Activated CD4-positive, alpha-beta T cell treated with anti-CD3 and anti-CD28 coated beads, Interleukin-2, amount 10 ng/mL, durations not matched to agents 24 days and 14 days (primary cell): ENCODE measurements at regions not wholly inside any gene's neighbourhood (a gene's known extent, or its start where the extent isn't known, plus 50 kb on each side); places are given as distances from the start of the nearest gene placed in this dataset.

Source experiments
- DNase-seq: peaks from one replicate; pipeline ENCODE4 v3.0.0; 2022
- H3K27ac Mint-ChIP-seq: one replicate; pipeline ENCODE4 v1.8.0; 2022; ENCODE audit warnings: mild to moderate bottlenecking, mixed read lengths
- H3K27me3 Mint-ChIP-seq: one replicate; pipeline ENCODE4 v1.8.0; 2022; ENCODE audit warnings: mixed read lengths
- H3K36me3 Mint-ChIP-seq: one replicate; pipeline ENCODE4 v1.8.0; 2022; ENCODE audit warnings: low read depth, mild to moderate bottlenecking, mixed read lengths
- H3K4me1 Mint-ChIP-seq: one replicate; pipeline ENCODE4 v1.8.0; 2021; ENCODE audit warnings: mixed read lengths
- H3K4me3 Mint-ChIP-seq: one replicate; pipeline ENCODE4 v1.8.0; 2022; ENCODE audit warnings: mild to moderate bottlenecking, moderate library complexity, mixed read lengths
- H3K9me3 Mint-ChIP-seq: one replicate; pipeline ENCODE4 v1.8.0; 2021; ENCODE audit warnings: mixed read lengths
- intact Hi-C: fragments of 100-400 bp; cut with micrococcal nuclease; formaldehyde crosslinking; loops from one replicate; pipeline ENCODE4 v1.15.1; 2023

DNA sequence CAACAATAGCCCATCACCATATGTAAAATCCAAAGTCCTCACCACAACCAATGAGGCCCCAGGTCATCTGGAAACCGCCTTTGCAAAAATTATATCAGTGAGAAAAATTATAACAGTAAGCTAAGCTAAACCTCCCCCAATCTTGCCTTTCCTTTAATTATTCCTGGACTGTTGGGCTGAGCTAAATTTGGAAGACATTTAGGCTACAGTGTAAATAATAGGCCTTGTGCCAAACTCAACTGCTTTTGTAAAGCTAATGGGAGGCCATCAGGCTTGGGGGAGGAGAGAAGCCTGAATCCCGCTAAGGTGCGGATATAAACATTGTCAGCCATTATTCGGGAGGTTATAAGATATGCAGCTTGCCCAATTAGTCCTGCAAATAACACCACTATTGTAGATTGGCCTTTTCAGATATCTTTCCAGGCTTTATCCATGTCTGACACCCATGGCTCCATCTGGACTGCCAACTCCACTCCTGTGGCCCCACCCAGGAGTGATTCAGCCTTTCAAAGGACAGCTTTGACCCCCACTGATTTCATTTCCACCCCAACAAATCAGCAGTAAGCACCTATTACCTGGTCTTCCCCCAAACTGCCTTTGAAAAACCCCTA, 53.0 kb upstream of the CA12 start:
- H3K27me3 Mint-ChIP-seq = no peaks in the 10 kb centered on the region
- no peak for DNase-seq
- intact Hi-C loops = no loop called here
- H3K36me3 Mint-ChIP-seq = no peaks in the 10 kb centered on the region
- H3K27ac Mint-ChIP-seq = no peak overlapping the region
- peaks cover 11% of the 10 kb centered on the region for H3K4me1 Mint-ChIP-seq
- no peaks in the 10 kb centered on the region for H3K9me3 Mint-ChIP-seq
- H3K4me3 Mint-ChIP-seq = no peak overlapping the region

DNA sequence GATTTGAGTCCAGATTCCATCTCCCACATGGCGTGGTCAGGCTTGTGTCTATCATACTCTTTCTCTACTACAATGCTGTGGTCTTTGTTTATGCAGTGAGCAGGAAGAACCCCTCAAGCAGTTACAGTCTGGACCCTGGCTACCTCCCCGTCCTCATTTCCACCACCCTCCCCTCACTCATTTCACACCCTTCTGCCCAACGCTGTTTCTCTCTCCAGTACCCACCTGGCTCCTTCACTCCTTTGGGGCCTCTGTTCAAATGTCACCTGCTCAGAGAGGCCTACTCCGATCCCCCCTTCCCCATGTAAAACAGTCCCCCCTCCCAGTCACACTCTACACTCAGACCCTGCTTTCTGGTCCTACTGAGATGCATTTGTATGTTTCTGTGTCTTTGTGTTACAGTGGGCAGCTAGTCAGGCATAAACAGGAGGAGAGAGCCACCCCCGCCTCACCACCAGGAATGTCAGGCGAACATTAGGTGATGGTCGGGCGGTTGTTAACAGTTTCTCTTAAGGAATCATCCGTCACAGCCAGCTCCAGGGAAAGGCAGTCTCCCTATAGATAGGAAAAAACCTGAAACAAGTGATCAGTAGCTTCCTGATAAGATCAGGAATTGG, 53.7 kb upstream of the CA12 start:
- Mint-ChIP-seq H3K4me1 (peaks cover 17% of the 10 kb centered on the region), H3K27ac (no peak overlapping the region), H3K9me3 (no peaks in the 10 kb centered on the region), H3K36me3 (no peaks in the 10 kb centered on the region), H3K4me3 (no peak overlapping the region), H3K27me3 (no peaks in the 10 kb centered on the region)
- intact Hi-C loops = no loop called here
- DNase-seq = no peak

DNA sequence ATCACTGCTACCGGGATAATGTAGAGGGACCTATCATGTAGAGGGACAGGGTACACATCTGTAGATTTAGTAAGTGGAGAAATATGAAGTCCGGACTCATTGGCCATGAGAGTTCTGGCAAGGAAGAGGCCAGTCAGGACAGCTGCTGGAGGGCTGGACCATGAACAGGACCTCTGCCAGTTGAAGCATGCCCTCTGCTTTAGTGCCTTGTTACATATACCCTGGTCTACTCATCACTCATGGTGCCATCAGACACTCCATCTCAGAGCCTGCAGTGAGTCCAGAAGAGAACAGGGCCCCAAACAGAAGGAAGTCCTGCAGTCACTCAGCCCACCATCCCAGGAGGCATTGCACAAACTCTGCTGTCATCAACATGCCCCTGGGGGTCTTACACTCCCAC, 54.7 kb upstream of the CA12 start:
- Mint-ChIP-seq H3K4me3 (peak overlapping the region; percentile 49), H3K27ac (peak overlapping the region; percentile 79), H3K9me3 (peaks cover 2% of the 10 kb centered on the region), H3K4me1 (peaks cover 25% of the 10 kb centered on the region), H3K27me3 (no peaks in the 10 kb centered on the region), H3K36me3 (no peaks in the 10 kb centered on the region)
- DNase-seq = no peak
- intact Hi-C loops = no loop called here

DNA sequence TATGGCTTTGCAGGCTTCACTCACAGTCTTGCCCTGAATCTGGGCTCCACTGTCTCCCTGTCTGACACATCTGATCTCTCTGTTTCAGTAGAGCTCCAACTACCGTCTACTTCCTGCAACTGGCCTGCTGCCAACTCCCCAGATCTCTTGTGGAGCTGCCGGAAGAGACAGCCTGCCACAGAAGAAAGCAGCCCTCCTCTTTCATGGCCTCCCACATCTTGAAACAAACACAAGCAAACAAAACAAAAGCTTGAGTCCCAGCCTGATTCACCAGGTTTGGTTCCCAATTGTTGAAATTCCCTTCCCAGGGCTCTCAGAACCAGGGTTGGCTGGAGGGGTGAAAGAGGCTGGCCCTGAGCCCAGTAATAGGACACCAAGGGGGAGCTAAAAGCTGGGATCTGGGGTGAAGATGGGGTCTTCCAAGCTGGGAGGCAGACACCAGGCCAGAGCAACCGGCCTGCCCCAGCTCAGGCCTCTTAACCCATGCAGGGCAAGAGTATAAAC, 55.3 kb upstream of the CA12 start:
- Mint-ChIP-seq H3K27me3 (no peaks in the 10 kb centered on the region), H3K4me3 (peak overlapping the region; percentile 49), H3K36me3 (no peaks in the 10 kb centered on the region), H3K4me1 (peaks cover 25% of the 10 kb centered on the region), H3K9me3 (peaks cover 3% of the 10 kb centered on the region), H3K27ac (peak overlapping the region; percentile 79)
- peak; percentile 92 for DNase-seq
- intact Hi-C loops = no loop called here

DNA sequence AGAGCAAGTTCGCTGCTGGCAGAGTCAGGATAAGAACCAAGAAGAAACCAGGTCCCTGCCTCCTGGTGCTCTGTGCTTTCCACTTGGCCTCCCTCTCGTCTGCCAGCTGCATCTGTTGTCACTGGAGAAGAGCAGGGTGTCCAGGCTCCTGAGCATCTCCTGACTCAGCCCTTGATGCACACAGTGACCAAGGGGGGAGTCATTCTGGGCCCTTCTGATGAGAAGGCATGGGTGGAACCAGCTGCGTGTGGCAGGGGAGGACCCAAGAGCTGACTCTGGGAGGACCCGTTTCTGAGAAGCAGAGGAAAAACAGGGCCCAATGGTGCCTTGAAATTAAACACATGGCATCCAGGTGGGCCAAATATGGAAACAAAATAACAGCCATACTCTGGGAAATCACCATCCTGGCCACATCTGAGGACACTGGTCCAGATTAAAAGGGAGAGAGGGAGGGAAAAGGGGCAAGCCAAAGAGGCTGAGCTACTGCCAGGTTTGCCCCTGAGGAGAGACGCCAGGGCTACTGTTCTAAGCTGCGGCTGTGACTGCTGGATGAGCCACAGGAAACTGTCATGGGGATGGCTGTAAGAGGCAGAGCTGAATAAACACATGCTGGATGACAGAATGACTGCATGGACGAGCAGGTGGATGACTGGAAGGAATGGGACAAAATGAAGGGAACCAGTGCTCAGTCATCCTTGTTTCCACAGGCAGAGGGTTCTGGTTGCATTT, 58.1 kb upstream of the CA12 start:
- DNase-seq = no peak
- H3K36me3 Mint-ChIP-seq = no peaks in the 10 kb centered on the region
- H3K27me3 Mint-ChIP-seq = peaks cover 5% of the 10 kb centered on the region
- H3K4me1 Mint-ChIP-seq = peaks cover 25% of the 10 kb centered on the region
- no peak overlapping the region for H3K4me3 Mint-ChIP-seq
- peaks cover 3% of the 10 kb centered on the region for H3K9me3 Mint-ChIP-seq
- intact Hi-C loops = no loop called here
- H3K27ac Mint-ChIP-seq = peak overlapping the region; percentile 19

DNA sequence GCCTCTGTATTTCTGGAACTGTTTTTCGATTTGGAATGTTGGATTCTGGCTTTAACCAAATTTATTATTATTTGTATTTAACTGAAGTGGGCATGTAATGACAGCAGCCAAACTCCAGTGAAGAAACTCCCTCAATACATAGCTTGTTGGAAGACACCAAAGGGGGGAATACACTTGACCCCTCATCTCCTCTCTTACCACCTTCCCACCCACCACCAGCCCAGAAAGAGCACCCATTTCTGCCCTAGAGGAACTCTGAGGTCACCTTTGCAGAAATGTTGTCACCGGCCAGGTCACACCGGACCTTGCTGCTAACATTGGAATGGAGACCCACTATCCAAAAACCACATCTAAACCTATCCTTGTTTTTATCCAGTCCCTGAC, 58.6 kb upstream of the CA12 start:
- intact Hi-C loops = no loop called here
- H3K4me1 Mint-ChIP-seq = peaks cover 25% of the 10 kb centered on the region
- peaks cover 3% of the 10 kb centered on the region for H3K9me3 Mint-ChIP-seq
- peaks cover 5% of the 10 kb centered on the region for H3K27me3 Mint-ChIP-seq
- no peaks in the 10 kb centered on the region for H3K36me3 Mint-ChIP-seq
- no peak for DNase-seq
- H3K27ac Mint-ChIP-seq = peak overlapping the region; percentile 32
- no peak overlapping the region for H3K4me3 Mint-ChIP-seq

DNA sequence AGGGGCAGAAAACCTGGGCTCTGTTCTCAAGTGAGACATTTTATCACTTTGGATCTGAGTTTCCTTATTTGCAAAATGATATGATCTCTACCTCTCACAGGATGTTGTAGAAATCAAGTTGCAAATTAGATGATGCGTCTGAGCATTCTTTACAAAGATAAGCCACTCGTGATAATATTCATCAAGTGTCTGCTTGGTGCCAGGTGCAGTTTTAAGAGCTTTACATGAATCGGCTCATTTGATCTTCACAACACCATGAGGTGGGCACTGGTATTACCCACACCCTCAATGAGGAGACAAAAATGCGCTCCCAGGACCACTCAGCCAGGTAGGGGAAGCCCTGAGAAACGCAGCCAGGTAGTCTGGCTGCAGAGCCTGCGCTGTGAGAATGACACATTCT, 59.1 kb upstream of the CA12 start:
- Mint-ChIP-seq H3K27ac (peak overlapping the region; percentile 32), H3K9me3 (peaks cover 3% of the 10 kb centered on the region), H3K36me3 (no peaks in the 10 kb centered on the region), H3K27me3 (peaks cover 5% of the 10 kb centered on the region), H3K4me1 (peaks cover 25% of the 10 kb centered on the region), H3K4me3 (no peak overlapping the region)
- intact Hi-C loops = no loop called here
- no peak for DNase-seq

DNA sequence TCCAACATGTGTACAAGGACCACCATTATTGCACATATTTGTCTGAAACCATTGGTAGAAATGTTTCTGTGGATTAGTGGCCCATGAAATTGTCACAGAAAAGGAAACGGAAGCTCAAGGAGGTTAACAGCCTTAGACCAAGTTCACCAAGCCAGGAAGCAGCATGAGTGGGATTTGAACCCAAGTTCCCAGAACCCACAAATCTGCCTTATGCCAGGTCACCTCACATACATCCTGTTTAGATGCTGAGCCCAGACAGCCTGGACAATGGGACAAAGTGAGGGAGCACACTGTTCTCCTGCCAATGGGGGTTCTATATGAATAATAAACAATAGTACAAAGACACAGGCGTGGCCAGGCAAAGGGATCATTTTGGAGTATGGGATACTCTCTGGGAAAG, 59.6 kb upstream of the CA12 start:
- intact Hi-C loops = no loop called here
- H3K36me3 Mint-ChIP-seq = no peaks in the 10 kb centered on the region
- H3K4me1 Mint-ChIP-seq = peaks cover 28% of the 10 kb centered on the region
- peaks cover 5% of the 10 kb centered on the region for H3K27me3 Mint-ChIP-seq
- peaks cover 3% of the 10 kb centered on the region for H3K9me3 Mint-ChIP-seq
- no peak overlapping the region for H3K27ac Mint-ChIP-seq
- DNase-seq = no peak
- H3K4me3 Mint-ChIP-seq = no peak overlapping the region

DNA sequence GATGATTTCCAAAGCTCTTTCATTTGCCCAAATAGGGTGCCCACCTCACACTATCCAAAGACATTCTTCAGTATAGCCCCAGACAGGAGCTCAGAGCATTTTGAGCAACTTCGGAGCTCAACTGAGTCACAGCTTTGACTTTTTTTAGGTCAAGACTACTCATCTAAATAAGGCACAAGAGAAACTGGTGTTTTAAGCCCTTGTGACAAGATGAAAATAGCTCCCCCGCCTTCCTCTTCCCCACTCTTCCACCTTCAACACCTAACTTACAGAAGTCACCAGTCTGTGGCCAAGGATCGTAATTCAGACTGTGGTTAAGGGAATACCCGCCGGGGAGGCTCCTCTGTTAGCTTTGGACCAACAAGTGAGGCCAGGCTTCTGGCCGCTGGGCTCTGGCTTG, 60.4 kb upstream of the CA12 start:
- intact Hi-C loops = no loop called here
- Mint-ChIP-seq H3K9me3 (peaks cover 3% of the 10 kb centered on the region), H3K36me3 (no peaks in the 10 kb centered on the region), H3K27me3 (peaks cover 5% of the 10 kb centered on the region), H3K4me1 (peaks cover 23% of the 10 kb centered on the region), H3K27ac (no peak overlapping the region), H3K4me3 (no peak overlapping the region)
- DNase-seq = no peak

DNA sequence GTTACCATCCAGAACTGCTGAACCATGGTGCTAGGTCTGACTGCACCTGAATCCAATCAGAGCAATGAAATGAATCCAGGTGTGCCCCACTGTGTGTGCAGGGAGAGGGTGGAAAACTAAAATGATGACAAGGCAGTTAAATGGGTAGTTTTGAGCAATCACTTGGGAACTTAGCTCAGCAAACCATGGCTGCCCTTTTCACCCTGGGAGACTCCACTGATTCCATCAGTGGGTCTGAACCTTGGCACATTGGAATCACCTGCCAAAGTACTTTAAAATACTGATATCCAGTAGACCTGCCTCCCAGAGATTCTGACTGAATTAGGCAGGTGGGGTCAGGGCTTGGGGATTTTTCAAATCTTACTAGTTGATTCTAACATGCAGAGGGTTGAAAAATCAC, 59.8 kb upstream of the USP3 start:
- Mint-ChIP-seq H3K4me1 (peaks cover 19% of the 10 kb centered on the region), H3K27ac (no peak overlapping the region), H3K27me3 (peaks cover 9% of the 10 kb centered on the region), H3K4me3 (no peak overlapping the region), H3K36me3 (no peaks in the 10 kb centered on the region), H3K9me3 (peaks cover 3% of the 10 kb centered on the region)
- intact Hi-C loops = no loop called here
- DNase-seq = no peak

DNA sequence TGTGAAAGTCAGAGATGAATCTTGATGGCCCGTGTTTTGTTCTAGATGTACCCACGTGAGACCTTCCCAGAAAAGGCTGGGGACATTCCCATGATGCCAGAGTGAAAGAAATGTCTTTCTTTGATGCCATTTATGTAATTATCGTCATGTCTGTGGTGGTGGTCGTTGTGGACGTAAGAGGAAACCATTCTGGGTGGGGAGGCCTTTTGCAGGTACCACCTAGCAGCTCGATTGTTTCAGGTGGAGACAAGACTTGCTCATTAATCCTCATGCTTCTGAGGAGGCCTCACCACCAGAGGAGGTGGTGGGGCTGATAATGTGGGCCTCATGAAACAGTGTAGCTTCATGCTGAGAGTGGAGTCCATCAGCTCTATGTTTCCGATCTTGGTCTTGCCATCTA, 58.1 kb upstream of the USP3 start:
- peak; percentile 60 for DNase-seq
- Mint-ChIP-seq H3K9me3 (peaks cover 2% of the 10 kb centered on the region), H3K27ac (no peak overlapping the region), H3K27me3 (peaks cover 9% of the 10 kb centered on the region), H3K4me3 (no peak overlapping the region), H3K36me3 (no peaks in the 10 kb centered on the region), H3K4me1 (peaks cover 4% of the 10 kb centered on the region)
- intact Hi-C loops = no loop called here

DNA sequence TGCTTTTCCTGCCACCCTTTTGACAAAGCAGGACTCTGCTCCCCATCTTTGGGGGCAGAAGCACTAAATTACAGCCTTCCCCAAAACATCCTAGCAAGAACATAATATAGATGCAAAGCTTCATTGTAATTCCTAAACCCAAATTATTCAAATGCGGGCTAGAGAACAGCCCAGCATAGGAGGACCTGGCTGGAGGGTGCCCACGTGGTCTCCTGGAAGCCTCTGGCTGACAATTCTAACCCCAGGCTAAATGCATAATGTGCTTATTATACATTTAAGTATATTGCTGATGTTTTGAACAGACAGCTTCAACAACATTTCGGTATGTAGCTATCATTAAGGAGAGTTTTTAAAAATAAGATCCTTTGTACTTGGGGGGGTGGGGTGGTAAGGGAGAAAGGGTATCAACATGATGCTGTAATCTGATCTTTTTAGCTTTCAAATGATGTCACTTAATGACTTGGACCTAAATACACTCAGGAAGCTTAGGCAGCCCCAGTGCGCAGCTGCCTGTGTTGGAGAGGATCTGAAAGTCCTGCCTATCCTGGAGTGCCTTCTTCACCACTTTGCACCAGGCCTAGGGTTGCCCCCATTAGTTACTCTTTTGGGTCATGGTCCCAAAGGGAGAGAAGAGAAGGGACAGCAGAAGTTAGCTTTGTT, 57.2 kb upstream of the USP3 start:
- Mint-ChIP-seq H3K4me1 (peaks cover 4% of the 10 kb centered on the region), H3K27me3 (peaks cover 9% of the 10 kb centered on the region), H3K36me3 (no peaks in the 10 kb centered on the region), H3K4me3 (no peak overlapping the region), H3K9me3 (no peaks in the 10 kb centered on the region), H3K27ac (no peak overlapping the region)
- DNase-seq = no peak
- intact Hi-C loops = no loop called here

DNA sequence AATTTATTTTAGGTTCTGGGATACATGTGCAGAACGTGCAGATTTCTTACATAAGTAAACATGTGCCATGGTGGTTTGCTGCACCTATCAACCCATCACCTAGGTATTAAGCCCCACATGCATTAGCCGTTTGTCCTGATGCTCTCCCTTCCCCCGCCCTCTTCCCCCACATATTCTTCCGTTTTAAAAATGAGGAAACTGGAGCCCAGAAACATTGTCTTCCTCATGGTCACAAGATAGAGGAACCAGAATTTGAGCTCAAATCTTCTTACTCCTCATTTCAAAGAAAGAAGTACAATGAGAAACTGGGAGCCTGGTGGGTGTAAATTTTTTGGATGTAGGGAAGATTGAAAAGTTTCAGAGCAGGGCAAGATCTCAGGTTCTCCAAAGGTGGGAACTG, 56.1 kb upstream of the USP3 start:
- intact Hi-C loops = no loop called here
- H3K4me3 Mint-ChIP-seq = no peak overlapping the region
- H3K27ac Mint-ChIP-seq = no peak overlapping the region
- H3K4me1 Mint-ChIP-seq = peaks cover 10% of the 10 kb centered on the region
- peaks cover 9% of the 10 kb centered on the region for H3K27me3 Mint-ChIP-seq
- H3K36me3 Mint-ChIP-seq = no peaks in the 10 kb centered on the region
- no peaks in the 10 kb centered on the region for H3K9me3 Mint-ChIP-seq
- DNase-seq = no peak
